Heart left ventricle (tissue), 16 donors: ENCODE measurements at regions not wholly inside any gene's neighbourhood (a gene's known extent, or its start where the extent isn't known, plus 50 kb on each side); places are given as distances from the start of the nearest gene placed in this dataset.

Experiments used
- ATAC-seq, 4 donors: fragments of 200-7000 bp; cut with Tn5 transposase; one replicate each; pipeline ENCODE4 v1.9.1; 2020 to 2022; ENCODE audit warnings: moderate library complexity in 4 of 4, mild to moderate bottlenecking in 3 of 4, moderate number of reproducible peaks in 1 of 4
- DNase-seq, 5 donors: peaks; one replicate each; pipeline ENCODE4 v3.0.0-alpha.2; 2020
- H3K27ac ChIP-seq, 12 donors: fragments of 200-600 bp; sonication (generic) in 4 of 12; one replicate each; pipeline versions ENCODE4 v1.5.0 to v1.8.0; 2016 to 2022; ENCODE audit warnings: mild to moderate bottlenecking in 2 of 12
- H3K27me3 ChIP-seq, 9 donors: fragments of 200-600 bp; sonication (generic) in 2 of 9; one replicate each; pipeline versions ENCODE4 v1.5.1 to v1.8.0; 2016 to 2022; ENCODE audit warnings: mild to moderate bottlenecking in 3 of 9
- H3K36me3 ChIP-seq, 9 donors: fragments of 200-600 bp; sonication (generic) in 2 of 9; one replicate each; pipeline versions ENCODE4 v1.5.0 to v1.8.0; 2018 to 2022; ENCODE audit warnings: mild to moderate bottlenecking in 2 of 9
- H3K4me1 ChIP-seq, 12 donors: fragments of 200-600 bp; sonication (generic) in 4 of 12; one replicate each; pipeline versions ENCODE4 v1.5.0 to v1.8.0; 2016 to 2022; ENCODE audit warnings: mild to moderate bottlenecking in 3 of 12
- H3K4me3 ChIP-seq, 12 donors: fragments of 200-600 bp; sonication (generic) in 4 of 12; one replicate each; pipeline versions ENCODE4 v1.5.0 to v1.8.0; 2017 to 2022; ENCODE audit warnings: mild to moderate bottlenecking in 9 of 12, moderate library complexity in 4 of 12
- H3K9me3 ChIP-seq, 12 donors: fragments of 200-600 bp; sonication (generic) in 4 of 12; one replicate each; pipeline versions ENCODE4 v1.5.0 to v1.8.0; 2016 to 2022; ENCODE audit warnings: mild to moderate bottlenecking in 1 of 12
- CTCF ChIP-seq, 12 donors: fragments of 200-600 bp; sonication (generic) in 4 of 12; IDR thresholded peaks; one replicate each; pipeline versions ENCODE4 v1.5.0 to v1.8.0; 2018 to 2022; ENCODE audit warnings: antibody characterized with exemption in 12 of 12, mild to moderate bottlenecking in 5 of 12
- POLR2A ChIP-seq, 2 donors: fragments of 450-650 bp; IDR thresholded peaks; one replicate each; pipeline ENCODE4 v1.6.1; 2017; ENCODE audit warnings: antibody characterized with exemption in 2 of 2, mild to moderate bottlenecking in 2 of 2, moderate library complexity in 2 of 2
- WGBS, 4 donors: extraction: QIAGEN DNeasy Blood & Tissue Kit in 2 of 4; methylation state at CpG; one replicate each; pipeline versions ENCODE4 v1.1.5 to v1.1.7; 2013 to 2018; 5-methylcytosine and 5-hydroxymethylcytosine counted together
- intact Hi-C, 10 donors: fragments of 100-400 bp; cut with DNase I; formaldehyde crosslinking; loops; one replicate each; pipeline versions ENCODE4 v1.11.1 to v1.14.2; 2022
- donor health status: ischemic (EF 13 %, LVEDD 7.1; RV severe dilation, severe dysfunction).
- donor health status: healthy with polysubstance abuse.
- donor health status: DM: no; HTN: yes; CAD: no.
- donor health status: DM: no; HTN: no; CAD: no.
- donor health status: ischemic (EF 25% LVEDD 6.9; RV normal size, moderate dysfunction).
- donor health status: ischemic (EF 25% LVEDD 5.7; RV mildly dilated, moderate dysfunction).
- donor health status: healthy.
- donor health status: DM: yes; HTN: yes; CAD: no.
- donor health status: ischemic (EF 35%, LVEDD 5.7; RV mildly dilated, moderate dysfunction).
- donor health status: nonischemic (EF 11% LVEDD 7.7; RV severe dilation, severe dysfunction).
- donor health status: DM: yes; HTN: yes; CAD: no.
- donor health status: PGD.
- donor health status: ischemic (EF 29% LVEDD 5.4; RV normal size, mild dysfunction).
- donor health status: nonischemic (EF 23%, LVEDD 6.1; RV moderate dilation, normal function).

- intact Hi-C loops, result no loop called here
- no peak overlapping the region for H3K27ac ChIP-seq
- no peaks in the 10 kb centered on the region for H3K9me3 ChIP-seq
- ATAC-seq (no peak), DNase-seq (no peak)
- H3K4me1 ChIP-seq, result peaks cover 4 to 40% (median 30%) of the 10 kb centered on the region in 12 donors
- WGBS, 4 donors, result 87 to 91% (median 88%) methylated on average over 3 of the region's 3 CpGs
- TF ChIP-seq POLR2A (IDR thresholded peaks at IDR 0.05) (no peak), CTCF (IDR thresholded peaks at IDR 0.05) (no peak)
- no peak overlapping the region for H3K4me3 ChIP-seq
- H3K27me3 ChIP-seq, result no peaks in the 10 kb centered on the region
- no peaks in the 10 kb centered on the region for H3K36me3 ChIP-seq
Observed at GRCh38 chr2:47276061-47276460, 93.0 kb upstream of the EPCAM start.

GRCh38 chr2:47274054-47274782 lies 94.9 kb upstream of the EPCAM start:
- WGBS, 4 donors, result 71 to 76% (median 74%) methylated on average over 10 of the region's 10 CpGs
- DNase-seq (no peak), ATAC-seq (peak in 1 of 4 donors; percentile 20)
- Histone ChIP-seq H3K27ac (peak overlapping the region in 11 of 12 donors; percentile 47 to 85 (median 72)), H3K4me3 (no peak overlapping the region), H3K27me3 (no peaks in the 10 kb centered on the region), H3K9me3 (no peaks in the 10 kb centered on the region), H3K36me3 (no peaks in the 10 kb centered on the region), H3K4me1 (peaks cover 4 to 52% (median 38%) of the 10 kb centered on the region in 12 donors)
- TF ChIP-seq POLR2A (IDR thresholded peaks at IDR 0.05), result no peak
- TF ChIP-seq CTCF (IDR thresholded peaks at IDR 0.05), result no peak
- intact Hi-C loops, result loop anchor here in 5 of 10 donors (5.0 kb wide), 5 partner anchors 38 to 237 kb away; no protein-coding TSS in a partner anchor

- intact Hi-C loops, result loop anchor here in 6 of 10 donors (2.0 to 5.0 kb wide), 6 partner anchors 38 to 236 kb away; no protein-coding TSS in a partner anchor
- Histone ChIP-seq H3K36me3 (no peaks in the 10 kb centered on the region), H3K27ac (peak overlapping the region; percentile 15 to 81 (median 72)), H3K27me3 (no peaks in the 10 kb centered on the region), H3K9me3 (no peaks in the 10 kb centered on the region), H3K4me1 (peaks cover 4 to 57% (median 38%) of the 10 kb centered on the region in 12 donors), H3K4me3 (peak overlapping the region in 11 of 12 donors; percentile 9 to 60 (median 49))
- TF ChIP-seq CTCF (IDR thresholded peaks at IDR 0.05), result no peak
- TF ChIP-seq POLR2A (IDR thresholded peaks at IDR 0.05), result no peak
- 72 to 76% (median 74%) methylated on average over 18 of the region's 18 CpGs for WGBS, 4 donors
- peak in 1 of 4 donors; percentile 7 for ATAC-seq
- peak in 1 of 5 donors; percentile 30 for DNase-seq
Observed at GRCh38 chr2:47272905-47273758, 96.0 kb upstream of the EPCAM start.
